H9 (cell line): ENCODE measurements at regions not wholly inside any gene's neighbourhood (a gene's known extent, or its start where the extent isn't known, plus 50 kb on each side); places are given as distances from the start of the nearest gene placed in this dataset.

ENCODE experiments used
- DNase-seq: peaks from one replicate; pipeline ENCODE4 v3.0.0-alpha.2; 2017
- H2AFZ ChIP-seq: one replicate; pipeline ENCODE4 v1.6.1; 2013; ENCODE audit warnings: mild to moderate bottlenecking, low read length, control low read depth, moderate library complexity
- H2AK5ac ChIP-seq: 2 replicates; pipeline ENCODE4 v1.6.1; 2013; ENCODE audit warnings: low read length, control low read depth, mixed read lengths; ENCODE audit not compliant: insufficient read length
- H2BK120ac ChIP-seq: one replicate; pipeline ENCODE4 v1.6.1; 2013; ENCODE audit warnings: low read depth, mild to moderate bottlenecking, low read length, control low read depth, inconsistent platforms; ENCODE audit not compliant: poor library complexity, severe bottlenecking
- H2BK12ac ChIP-seq: 2 replicates; pipeline ENCODE4 v1.6.1; 2013; ENCODE audit warnings: low read length, control low read depth, mixed read lengths, low read depth; ENCODE audit not compliant: insufficient read length
- H2BK15ac ChIP-seq: 2 replicates; pipeline ENCODE4 v1.6.1; 2013; ENCODE audit warnings: low read depth, low read length, control low read depth
- H2BK20ac ChIP-seq: one replicate; pipeline ENCODE4 v1.6.1; 2013; ENCODE audit warnings: low read depth, mild to moderate bottlenecking, low read length, control low read depth, inconsistent platforms; ENCODE audit not compliant: poor library complexity, severe bottlenecking
- H2BK5ac ChIP-seq: 2 replicates; pipeline ENCODE4 v1.6.1; 2013; ENCODE audit warnings: low read length, control low read depth, mixed read lengths; ENCODE audit not compliant: insufficient read length
- H3K14ac ChIP-seq: 2 replicates; pipeline ENCODE4 v1.6.1; 2013; ENCODE audit warnings: low read length, control low read depth; ENCODE audit not compliant: insufficient read depth
- H3K18ac ChIP-seq: 2 replicates; pipeline ENCODE4 v1.6.1; 2013; ENCODE audit warnings: low read depth, mild to moderate bottlenecking, mixed read lengths, low read length, control low read depth; ENCODE audit not compliant: insufficient read length
- H3K23ac ChIP-seq: 2 replicates; pipeline ENCODE4 v1.6.1; 2013; ENCODE audit warnings: low read length, control low read depth, mixed read lengths, low read depth; ENCODE audit not compliant: insufficient read length
- H3K23me2 ChIP-seq: 2 replicates; pipeline ENCODE4 v1.6.1; 2013; ENCODE audit warnings: low read depth, mild to moderate bottlenecking, mixed read lengths, low read length, control low read depth; ENCODE audit not compliant: insufficient read length, poor library complexity, severe bottlenecking
- H3K27ac ChIP-seq: 2 replicates; pipeline ENCODE4 v1.5.1; 2013; ENCODE audit warnings: low read length, control low read depth, mixed read lengths, low read depth; ENCODE audit not compliant: insufficient read length
- H3K27me3 ChIP-seq: 2 replicates; pipeline ENCODE4 v1.6.1; 2013; ENCODE audit warnings: low read length, control low read depth, inconsistent platforms; ENCODE audit not compliant: insufficient read depth
- H3K4ac ChIP-seq: 2 replicates; pipeline ENCODE4 v1.6.1; 2013; ENCODE audit warnings: low read depth, mild to moderate bottlenecking, control low read depth, inconsistent platforms, low read length, moderate library complexity
- H3K4me1 ChIP-seq: 2 replicates; pipeline ENCODE4 v1.6.1; 2013; ENCODE audit warnings: low read length, control low read depth, inconsistent platforms; ENCODE audit not compliant: insufficient read depth
- H3K4me2 ChIP-seq: 2 replicates; pipeline ENCODE4 v1.6.1; 2013; ENCODE audit warnings: low read length, control low read depth, mixed read lengths; ENCODE audit not compliant: insufficient read length, insufficient read depth
- H3K56ac ChIP-seq: 2 replicates; pipeline ENCODE4 v1.6.1; 2013; ENCODE audit warnings: low read depth, mild to moderate bottlenecking, mixed read lengths, low read length, control low read depth; ENCODE audit not compliant: insufficient read length
- H3K79me1 ChIP-seq: 2 replicates; pipeline ENCODE4 v1.6.1; 2013; ENCODE audit warnings: low read depth, mild to moderate bottlenecking, moderate library complexity, low read length, control low read depth, inconsistent platforms; ENCODE audit not compliant: insufficient read depth, poor library complexity, severe bottlenecking
- H3K79me2 ChIP-seq: 2 replicates; pipeline ENCODE4 v1.6.1; 2013; ENCODE audit warnings: low read length, control low read depth, inconsistent platforms; ENCODE audit not compliant: insufficient read depth
- H3K9ac ChIP-seq: 2 replicates; pipeline ENCODE4 v1.6.1; 2013; ENCODE audit warnings: low read length, control low read depth, mixed read lengths; ENCODE audit not compliant: insufficient read length; ENCODE audit errors: extremely low read depth
- H3K9me3 ChIP-seq: one replicate; pipeline ENCODE4 v1.6.1; 2013; ENCODE audit warnings: low read depth, low read length, inconsistent platforms; ENCODE audit not compliant: control insufficient read depth
- H3T11ph ChIP-seq: one replicate; pipeline ENCODE4 v1.6.1; 2013; ENCODE audit warnings: mild to moderate bottlenecking, low read length, control low read depth, inconsistent platforms
- H4K20me1 ChIP-seq: one replicate; pipeline ENCODE4 v1.6.1; 2013; ENCODE audit not compliant: control insufficient read depth, insufficient read length, insufficient read depth
- H4K5ac ChIP-seq: 2 replicates; pipeline ENCODE4 v1.6.1; 2013; ENCODE audit warnings: low read depth, mild to moderate bottlenecking, mixed read lengths, low read length, control low read depth; ENCODE audit not compliant: insufficient read length
- H4K8ac ChIP-seq: replicated peaks from 2 replicates; pipeline ENCODE4 v1.6.1; 2013; ENCODE audit warnings: low read length, control low read depth, mixed read lengths, low read depth; ENCODE audit not compliant: insufficient read length
- H4K91ac ChIP-seq: 2 replicates; pipeline ENCODE4 v1.6.1; 2013; ENCODE audit warnings: low read depth, mild to moderate bottlenecking, moderate library complexity, mixed read lengths, low read length, control low read depth; ENCODE audit not compliant: insufficient read length
- H3K27ac Mint-ChIP-seq, 3 experiments: 2 replicates in 2 of 3; 3 replicates in 1 of 3; pipeline ENCODE4 v1.8.0; 2020 to 2021; ENCODE audit warnings: mixed read lengths in 3 of 3, mild to moderate bottlenecking in 1 of 3, moderate library complexity in 1 of 3
- H3K27me3 Mint-ChIP-seq: 2 replicates; pipeline ENCODE4 v1.8.0; 2021; ENCODE audit warnings: low read depth, mild to moderate bottlenecking, moderate library complexity, mixed read lengths
- H3K36me3 Mint-ChIP-seq, 3 experiments: 2 replicates in 2 of 3; 3 replicates in 1 of 3; pipeline ENCODE4 v1.8.0; 2020 to 2021; ENCODE audit warnings: low read depth in 3 of 3, mixed read lengths in 3 of 3; ENCODE audit not compliant: insufficient read depth in 1 of 3
- H3K4me1 Mint-ChIP-seq, 2 experiments: 2 replicates each; pipeline ENCODE4 v1.8.0; 2020; ENCODE audit warnings: mixed read lengths in 2 of 2
- H3K4me3 Mint-ChIP-seq, 2 experiments: 2 replicates in 1 of 2; 3 replicates in 1 of 2; pipeline ENCODE4 v1.8.0; 2020 to 2021; ENCODE audit warnings: mild to moderate bottlenecking in 2 of 2, mixed read lengths in 2 of 2, moderate library complexity in 1 of 2
- H3K9me3 Mint-ChIP-seq, 2 experiments: 2 replicates in 1 of 2; 3 replicates in 1 of 2; pipeline ENCODE4 v1.8.0; 2020; ENCODE audit warnings: mild to moderate bottlenecking in 2 of 2, mixed read lengths in 2 of 2, moderate library complexity in 1 of 2
- WGBS: extraction: QIAGEN DNeasy Blood & Tissue Kit; methylation state at CpG from one replicate; pipeline ENCODE4 v1.1.7; 2013; ENCODE audit warnings: missing lambda C conversion rate, low lambda C conversion rate, mixed read lengths; ENCODE audit not compliant: insufficient read length; ENCODE audit errors: extremely low coverage; 5-methylcytosine and 5-hydroxymethylcytosine counted together
- TF ChIP-seq, protein P1 (sequence below): fragments of 200-600 bp; sonication (generic); conservative IDR thresholded peaks from 3 replicates; pipeline ENCODE4 v1.8.0; 2021; ENCODE audit warnings: antibody characterized with exemption, mild to moderate bottlenecking

DNA sequence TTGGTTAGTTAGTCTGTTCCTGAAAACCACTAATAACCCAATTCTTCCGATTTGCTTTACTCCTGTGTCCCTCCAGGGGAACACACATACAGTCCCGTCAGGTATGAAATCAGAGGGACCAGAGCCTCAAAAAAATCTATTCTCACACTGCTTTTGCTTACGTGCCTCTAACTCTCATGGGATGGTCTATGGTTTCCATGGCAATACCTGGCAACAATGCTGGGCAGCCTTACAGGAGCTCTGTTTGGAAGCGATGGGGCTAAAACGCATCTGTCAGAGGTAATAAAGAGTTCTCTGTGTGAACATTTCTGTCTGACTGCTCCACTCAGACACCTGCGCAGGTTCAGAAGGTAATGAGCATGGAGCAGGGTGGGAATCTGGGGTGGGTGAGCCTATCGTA, 376.2 kb downstream of the GXYLT1 start:
- H3K27me3 Mint-ChIP-seq: no peaks in the 10 kb centered on the region
- no peak overlapping the region for H2BK15ac ChIP-seq
- no peaks in the 10 kb centered on the region for H4K20me1 ChIP-seq
- H3T11ph ChIP-seq: no peak overlapping the region
- no peaks in the 10 kb centered on the region for H3K23me2 ChIP-seq
- no peaks in the 10 kb centered on the region for H3K79me1 ChIP-seq
- H3K9me3 Mint-ChIP-seq: peaks cover 2% of the 10 kb centered on the region in 2 experiments; a peak in 1 of 5 replicates
- no peak overlapping the region for H4K8ac ChIP-seq
- no peaks in the 10 kb centered on the region for H3K9me3 ChIP-seq
- H3K4ac ChIP-seq: no peak overlapping the region
- no peak overlapping the region for H2BK5ac ChIP-seq
- H2AK5ac ChIP-seq: no peak overlapping the region
- no peaks in the 10 kb centered on the region; the same call in 1 of the 2 replicates for H3K4me1 ChIP-seq
- H3K79me2 ChIP-seq: no peaks in the 10 kb centered on the region
- no peaks in the 10 kb centered on the region for H3K4me1 Mint-ChIP-seq
- H3K9ac ChIP-seq: no peak overlapping the region
- H2BK20ac ChIP-seq: no peak overlapping the region
- no peak overlapping the region for H2AFZ ChIP-seq
- DNase-seq: no peak
- no peak overlapping the region for H4K5ac ChIP-seq
- H3K27ac Mint-ChIP-seq: no peak overlapping the region
- H3K36me3 Mint-ChIP-seq: no peaks in the 10 kb centered on the region; a peak in 2 of 7 replicates
- no CpG with 5 or more reads among the region's 7 CpGs for WGBS
- no peak overlapping the region for H3K18ac ChIP-seq
- no peak overlapping the region for H3K23ac ChIP-seq
- no peak overlapping the region for H3K4me2 ChIP-seq
- H2BK120ac ChIP-seq: no peak overlapping the region
- H3K27me3 ChIP-seq: no peaks in the 10 kb centered on the region
- no peak overlapping the region for H3K14ac ChIP-seq
- H3K27ac ChIP-seq: no peak overlapping the region
- no peak overlapping the region for H2BK12ac ChIP-seq
- no peak overlapping the region for H3K56ac ChIP-seq
- TF ChIP-seq, protein P1, sequence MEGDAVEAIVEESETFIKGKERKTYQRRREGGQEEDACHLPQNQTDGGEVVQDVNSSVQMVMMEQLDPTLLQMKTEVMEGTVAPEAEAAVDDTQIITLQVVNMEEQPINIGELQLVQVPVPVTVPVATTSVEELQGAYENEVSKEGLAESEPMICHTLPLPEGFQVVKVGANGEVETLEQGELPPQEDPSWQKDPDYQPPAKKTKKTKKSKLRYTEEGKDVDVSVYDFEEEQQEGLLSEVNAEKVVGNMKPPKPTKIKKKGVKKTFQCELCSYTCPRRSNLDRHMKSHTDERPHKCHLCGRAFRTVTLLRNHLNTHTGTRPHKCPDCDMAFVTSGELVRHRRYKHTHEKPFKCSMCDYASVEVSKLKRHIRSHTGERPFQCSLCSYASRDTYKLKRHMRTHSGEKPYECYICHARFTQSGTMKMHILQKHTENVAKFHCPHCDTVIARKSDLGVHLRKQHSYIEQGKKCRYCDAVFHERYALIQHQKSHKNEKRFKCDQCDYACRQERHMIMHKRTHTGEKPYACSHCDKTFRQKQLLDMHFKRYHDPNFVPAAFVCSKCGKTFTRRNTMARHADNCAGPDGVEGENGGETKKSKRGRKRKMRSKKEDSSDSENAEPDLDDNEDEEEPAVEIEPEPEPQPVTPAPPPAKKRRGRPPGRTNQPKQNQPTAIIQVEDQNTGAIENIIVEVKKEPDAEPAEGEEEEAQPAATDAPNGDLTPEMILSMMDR: no peak
- no peak overlapping the region for H3K4me3 Mint-ChIP-seq
- no peak overlapping the region for H4K91ac ChIP-seq
